Subcutaneous abdominal adipose tissue (tissue), 5 donors: ENCODE measurements at regions not wholly inside any gene's neighbourhood (a gene's known extent, or its start where the extent isn't known, plus 50 kb on each side); places are given as distances from the start of the nearest gene placed in this dataset.
"Not testable (repeated sequence)": the region's sequence is repeated elsewhere in the genome, so short reads cannot be mapped to it uniquely, and the experiment has no call there.

ENCODE experiments used
- H3K27ac ChIP-seq: one replicate; pipeline ENCODE4 v1.7.0; 2013; ENCODE audit warnings: low read depth, mild to moderate bottlenecking, inconsistent platforms, low read length, moderate library complexity
- H3K27me3 ChIP-seq, 5 donors: one replicate each; pipeline ENCODE4 v1.7.0; 2013; ENCODE audit warnings: low read length in 5 of 5, inconsistent platforms in 1 of 5; ENCODE audit not compliant: control insufficient read depth in 5 of 5, insufficient read depth in 4 of 5
- H3K36me3 ChIP-seq, 5 donors: one replicate each; pipeline ENCODE4 v1.7.0; 2013; ENCODE audit warnings: low read length in 5 of 5; ENCODE audit not compliant: control insufficient read depth in 5 of 5, insufficient read depth in 5 of 5
- H3K4me1 ChIP-seq, 5 donors: one replicate each; pipeline ENCODE4 v1.7.0; 2013; ENCODE audit warnings: low read length in 5 of 5, mild to moderate bottlenecking in 3 of 5, moderate library complexity in 1 of 5; ENCODE audit not compliant: control insufficient read depth in 5 of 5, insufficient read depth in 5 of 5
- H3K4me3 ChIP-seq, 5 donors: one replicate each; pipeline ENCODE4 v1.7.0; 2013; ENCODE audit warnings: low read length in 5 of 5, low read depth in 1 of 5
- H3K9ac ChIP-seq, 5 donors: one replicate each; pipeline ENCODE4 v1.7.0; 2013; ENCODE audit warnings: low read length in 5 of 5, mild to moderate bottlenecking in 4 of 5, moderate library complexity in 3 of 5
- H3K9me3 ChIP-seq, 5 donors: one replicate each; pipeline ENCODE4 v1.7.0; 2013; ENCODE audit warnings: low read length in 5 of 5; ENCODE audit not compliant: control insufficient read depth in 5 of 5
- donor health status: healthy.
- donor health status: healthy.
- donor health status: healthy.
- donor health status: healthy.
- donor health status: healthy.

GRCh38 chr4:66766557-66766956 lies 778.7 kb downstream of the CENPC start:
- Histone ChIP-seq H3K9me3 (peaks cover 0 to 4% (median 0%) of the 10 kb centered on the region in 5 donors), H3K9ac (no peak overlapping the region), H3K4me3 (no peak overlapping the region), H3K27ac (no peak overlapping the region), H3K4me1 (no peaks in the 10 kb centered on the region), H3K36me3 (no peaks in the 10 kb centered on the region), H3K27me3 (no peaks in the 10 kb centered on the region)

- no peak overlapping the region for H3K27ac ChIP-seq
- no peaks in the 10 kb centered on the region for H3K9me3 ChIP-seq
- H3K9ac ChIP-seq, result no peak overlapping the region
- H3K4me3 ChIP-seq, result no peak overlapping the region
- H3K27me3 ChIP-seq, result no peaks in the 10 kb centered on the region
- no peaks in the 10 kb centered on the region for H3K4me1 ChIP-seq
- no peaks in the 10 kb centered on the region for H3K36me3 ChIP-seq
These were observed 795.0 kb downstream of the CENPC start for GRCh38 chr4:66750273-66750672.

DNA sequence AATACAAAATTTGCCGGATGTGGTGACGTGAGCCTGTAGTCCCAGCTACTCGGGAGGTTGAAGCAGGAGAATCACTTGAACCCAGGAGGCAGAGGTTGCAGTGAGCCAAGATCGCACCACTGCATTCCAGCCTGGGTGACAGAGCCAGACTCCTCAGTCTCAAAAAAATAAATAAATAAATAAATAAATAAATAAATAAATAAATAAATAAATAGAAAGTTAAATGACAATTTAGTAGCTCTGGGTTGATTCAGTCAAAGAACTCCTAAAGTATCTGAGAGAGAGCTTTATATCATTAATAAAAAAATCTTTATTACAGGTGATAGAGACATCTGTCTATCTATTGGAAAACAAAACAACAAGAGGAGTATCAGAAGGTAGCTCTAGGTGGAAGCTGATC lies 798.4 kb downstream of the CENPC start:
- H3K36me3 ChIP-seq, H3K9me3 ChIP-seq: not testable (repeated sequence)

DNA sequence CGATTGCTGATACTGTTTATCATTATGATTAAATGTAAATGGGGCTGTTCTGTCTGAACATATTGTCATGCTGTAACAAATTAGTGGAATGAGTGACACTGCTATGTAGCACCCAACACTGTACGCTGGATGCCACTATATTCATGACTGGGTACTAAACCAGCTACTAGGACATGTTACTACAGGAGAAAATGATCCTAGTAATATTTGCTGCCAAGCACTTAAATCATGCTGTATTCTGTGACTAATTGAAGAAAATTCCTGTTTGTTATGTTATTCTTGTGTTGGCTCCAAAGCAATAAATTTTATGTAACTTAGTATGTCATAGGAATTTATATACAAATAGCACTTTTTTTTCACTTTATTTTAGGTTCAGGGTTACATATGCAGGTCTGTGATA lies 804.2 kb downstream of the CENPC start:
- no peak overlapping the region for H3K27ac ChIP-seq
- H3K27me3 ChIP-seq, result no peaks in the 10 kb centered on the region
- no peak overlapping the region for H3K9ac ChIP-seq
- no peak overlapping the region for H3K4me3 ChIP-seq
- no peaks in the 10 kb centered on the region for H3K4me1 ChIP-seq
- no peaks in the 10 kb centered on the region for H3K9me3 ChIP-seq
- H3K36me3 ChIP-seq, result no peaks in the 10 kb centered on the region

More for the DNA sequence above, 798.4 kb downstream of the CENPC start:
- not testable (repeated sequence) for H3K9ac ChIP-seq, H3K4me1 ChIP-seq, H3K4me3 ChIP-seq, H3K27ac ChIP-seq, H3K27me3 ChIP-seq

DNA sequence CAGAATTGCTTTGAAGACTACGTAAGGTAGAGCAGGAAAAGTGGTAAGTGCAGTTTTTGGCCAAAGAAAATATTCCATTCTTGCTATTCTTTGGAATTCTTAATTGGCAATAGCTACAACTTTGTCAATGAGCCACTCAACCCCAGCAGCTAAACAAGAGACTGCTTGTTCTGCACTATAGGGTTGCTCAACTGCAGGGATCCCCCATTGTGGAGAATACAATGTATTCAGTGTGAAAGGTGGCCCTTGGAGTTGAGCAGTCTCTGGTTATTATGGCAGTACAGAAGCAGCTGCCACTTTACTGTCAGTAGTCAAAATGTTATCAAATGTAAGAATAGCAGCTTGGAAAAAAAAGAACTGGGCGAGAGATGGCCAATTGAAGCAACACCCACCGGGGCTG lies 808.7 kb downstream of the CENPC start:
- H3K9ac ChIP-seq, result no peak overlapping the region
- no peaks in the 10 kb centered on the region for H3K36me3 ChIP-seq
- no peak overlapping the region for H3K27ac ChIP-seq
- H3K4me1 ChIP-seq, result no peaks in the 10 kb centered on the region
- H3K4me3 ChIP-seq, result no peak overlapping the region
- H3K9me3 ChIP-seq, result no peaks in the 10 kb centered on the region
- no peaks in the 10 kb centered on the region for H3K27me3 ChIP-seq

DNA sequence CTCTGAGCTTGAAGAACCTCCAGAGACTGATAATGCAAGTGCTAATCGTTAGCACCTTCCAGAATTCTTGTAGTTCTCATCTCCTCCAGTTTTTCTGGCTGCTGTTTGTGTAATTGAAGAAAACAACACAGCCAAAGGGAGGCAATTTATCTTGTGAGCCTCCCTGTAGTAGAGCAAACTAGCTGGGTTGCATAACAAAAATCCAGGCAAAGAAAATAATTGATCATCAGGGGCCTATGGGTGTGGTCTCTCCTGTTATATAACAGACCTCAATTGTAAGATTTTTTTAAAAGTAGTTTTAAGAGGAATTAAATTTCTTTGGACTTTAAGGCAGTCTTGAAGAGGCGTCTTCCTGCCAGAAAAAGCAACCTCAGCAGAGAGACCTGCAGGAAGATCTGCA lies 817.0 kb downstream of the CENPC start:
- no peak overlapping the region for H3K9ac ChIP-seq
- no peaks in the 10 kb centered on the region for H3K9me3 ChIP-seq
- no peak overlapping the region for H3K27ac ChIP-seq
- H3K27me3 ChIP-seq, result no peaks in the 10 kb centered on the region
- H3K4me1 ChIP-seq, result no peaks in the 10 kb centered on the region
- no peak overlapping the region for H3K4me3 ChIP-seq
- H3K36me3 ChIP-seq, result no peaks in the 10 kb centered on the region

GRCh38 chr4:66712301-66712921 lies 832.9 kb downstream of the CENPC start:
- not testable (repeated sequence) for H3K9me3 ChIP-seq, H3K27ac ChIP-seq, H3K9ac ChIP-seq, H3K36me3 ChIP-seq, H3K27me3 ChIP-seq, H3K4me3 ChIP-seq, H3K4me1 ChIP-seq

- no peaks in the 10 kb centered on the region for H3K4me1 ChIP-seq
- H3K27ac ChIP-seq, result no peak overlapping the region
- no peaks in the 10 kb centered on the region for H3K27me3 ChIP-seq
- peaks cover 0 to 2% (median 0%) of the 10 kb centered on the region in 5 donors for H3K9me3 ChIP-seq
- H3K4me3 ChIP-seq, result no peak overlapping the region
- H3K36me3 ChIP-seq, result no peaks in the 10 kb centered on the region
- no peak overlapping the region for H3K9ac ChIP-seq
These were observed 841.1 kb downstream of the CENPC start for GRCh38 chr4:66704243-66704642.

DNA sequence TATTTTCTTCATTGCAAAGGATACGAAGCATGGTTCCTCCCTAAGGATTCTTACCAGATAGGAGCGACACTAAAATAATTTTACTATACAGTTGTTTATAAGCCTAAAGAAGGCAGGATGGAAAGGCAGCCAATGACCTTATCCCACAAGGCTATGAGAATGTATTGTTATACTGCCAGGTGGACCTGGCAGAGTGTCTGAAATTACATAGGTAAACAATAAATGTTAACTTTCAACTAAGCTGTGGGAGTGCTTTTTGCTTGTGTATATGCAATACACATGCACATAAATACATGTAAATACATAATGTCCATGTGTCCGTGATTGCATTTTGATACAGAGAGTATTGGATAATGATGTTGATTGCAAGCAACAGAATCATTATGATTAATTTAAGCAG lies 850.6 kb downstream of the CENPC start:
- no peaks in the 10 kb centered on the region for H3K36me3 ChIP-seq
- H3K4me3 ChIP-seq, result no peak overlapping the region
- no peak overlapping the region for H3K9ac ChIP-seq
- no peak overlapping the region for H3K27ac ChIP-seq
- no peaks in the 10 kb centered on the region for H3K27me3 ChIP-seq
- no peaks in the 10 kb centered on the region for H3K4me1 ChIP-seq
- H3K9me3 ChIP-seq, result peaks cover 0 to 5% (median 0%) of the 10 kb centered on the region in 5 donors

DNA sequence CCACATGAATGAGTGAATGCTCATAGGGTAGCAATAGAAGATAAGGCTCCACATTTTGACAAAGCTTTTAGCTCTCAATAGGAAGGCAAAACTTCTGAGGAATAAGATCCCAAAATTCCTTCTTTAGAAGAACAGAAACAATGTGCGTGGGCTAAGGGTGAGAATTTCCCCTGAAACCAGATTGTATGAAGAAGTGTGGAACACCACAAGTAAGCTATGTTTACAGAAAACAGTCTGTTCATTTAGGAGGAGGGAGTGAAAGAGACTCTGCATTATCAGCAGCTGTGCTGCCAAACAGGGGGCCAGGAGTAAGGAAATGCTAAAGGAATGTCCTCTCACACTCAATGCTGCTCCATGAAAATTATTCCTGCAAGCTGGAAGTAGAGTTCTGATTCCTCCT lies 851.6 kb downstream of the CENPC start:
- H3K4me3 ChIP-seq, result no peak overlapping the region
- H3K9ac ChIP-seq, result no peak overlapping the region
- no peaks in the 10 kb centered on the region for H3K27me3 ChIP-seq
- H3K36me3 ChIP-seq, result no peaks in the 10 kb centered on the region
- no peaks in the 10 kb centered on the region for H3K9me3 ChIP-seq
- no peak overlapping the region for H3K27ac ChIP-seq
- H3K4me1 ChIP-seq, result no peaks in the 10 kb centered on the region

DNA sequence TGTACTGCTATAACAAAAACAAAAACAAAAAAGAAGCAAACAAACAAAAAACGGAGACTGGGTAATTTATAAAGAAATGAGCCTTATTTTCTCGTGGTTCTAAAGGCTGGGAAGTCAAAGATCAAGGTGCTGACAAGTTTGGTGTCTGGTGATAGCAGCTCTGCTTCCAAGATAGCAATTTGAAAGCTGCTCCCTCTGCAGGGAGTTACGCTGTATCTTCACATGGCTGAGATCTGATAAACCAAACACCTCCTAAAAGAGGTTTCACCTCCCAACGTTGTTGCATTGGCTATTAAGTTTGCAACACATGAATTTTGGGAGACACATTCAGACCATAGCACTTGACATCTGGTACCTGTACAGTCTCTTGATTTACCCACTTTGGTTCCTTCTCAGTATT lies 854.2 kb downstream of the CENPC start:
- H3K4me1 ChIP-seq, result no peaks in the 10 kb centered on the region
- no peaks in the 10 kb centered on the region for H3K9me3 ChIP-seq
- no peak overlapping the region for H3K4me3 ChIP-seq
- H3K9ac ChIP-seq, result no peak overlapping the region
- no peaks in the 10 kb centered on the region for H3K36me3 ChIP-seq
- no peak overlapping the region for H3K27ac ChIP-seq
- no peaks in the 10 kb centered on the region for H3K27me3 ChIP-seq
